HFF-Myc (cell line): ENCODE measurements at regions not wholly inside any gene's neighbourhood (a gene's known extent, or its start where the extent isn't known, plus 50 kb on each side); places are given as distances from the start of the nearest gene placed in this dataset.
"Not testable (repeated sequence)": the region's sequence is repeated elsewhere in the genome, so short reads cannot be mapped to it uniquely, and the experiment has no call there.

ENCODE experiments used
- DNase-seq: peaks from one replicate; pipeline ENCODE4 v3.0.0-alpha.2; 2011; ENCODE audit warnings: low read depth; ENCODE audit errors: extremely low read depth
- H3K4me3 ChIP-seq: replicated peaks from 2 replicates; pipeline ENCODE4 v1.5.1; 2011; ENCODE audit warnings: low read depth, mild to moderate bottlenecking, control low read depth, low read length
- CTCF ChIP-seq: IDR thresholded peaks from 2 replicates; pipeline ENCODE4 v1.5.1; 2012; ENCODE audit warnings: mild to moderate bottlenecking, low read depth, low read length, control low read depth; ENCODE audit errors: missing control alignments

GRCh38 chr9:13023498-13023897, 248.7 kb downstream of the LURAP1L start:
- no peak overlapping the region for H3K4me3 ChIP-seq
- no peak for TF ChIP-seq CTCF
- no peak for DNase-seq

GRCh38 chr9:13026956-13027355, 252.1 kb downstream of the LURAP1L start:
- no peak for TF ChIP-seq CTCF
- no peak overlapping the region for H3K4me3 ChIP-seq
- no peak for DNase-seq

GRCh38 chr9:13027879-13028278, 251.6 kb downstream of the MPDZ start:
- TF ChIP-seq CTCF = no peak
- no peak overlapping the region for H3K4me3 ChIP-seq
- peak; percentile 11 for DNase-seq

GRCh38 chr9:13032585-13032984, 246.9 kb downstream of the MPDZ start:
- no peak for DNase-seq
- TF ChIP-seq CTCF = no peak
- H3K4me3 ChIP-seq = no peak overlapping the region

- H3K4me3 ChIP-seq = no peak overlapping the region
- DNase-seq = peak; percentile 30
- TF ChIP-seq CTCF = peak; percentile 73
These were observed 245.4 kb downstream of the MPDZ start for GRCh38 chr9:13033959-13034693.

- no peak overlapping the region for H3K4me3 ChIP-seq
- no peak for TF ChIP-seq CTCF
- no peak for DNase-seq
These were observed 244.8 kb downstream of the MPDZ start for GRCh38 chr9:13034694-13035002.

GRCh38 chr9:13035822-13036221, 243.7 kb downstream of the MPDZ start:
- DNase-seq = no peak
- no peak overlapping the region for H3K4me3 ChIP-seq
- TF ChIP-seq CTCF = no peak

GRCh38 chr9:13037808-13038207, 241.7 kb downstream of the MPDZ start:
- not testable (repeated sequence) for DNase-seq, H3K4me3 ChIP-seq
